NT2/D1 (cell line): ENCODE measurements at regions not wholly inside any gene's neighbourhood (a gene's known extent, or its start where the extent isn't known, plus 50 kb on each side); places are given as distances from the start of the nearest gene placed in this dataset.

Experiments used
- DNase-seq: peaks from one replicate; pipeline ENCODE4 v3.0.0-alpha.2; 2011; ENCODE audit warnings: low read depth, low spot score
- H3K27me3 ChIP-seq: 2 replicates; pipeline ENCODE4 v1.6.0; 2011; ENCODE audit warnings: mild to moderate bottlenecking; ENCODE audit not compliant: insufficient read length, insufficient read depth
- H3K36me3 ChIP-seq: 2 replicates; pipeline ENCODE4 v1.6.1; 2011; ENCODE audit warnings: mild to moderate bottlenecking, low read length, mixed read lengths; ENCODE audit not compliant: insufficient read depth, insufficient read length
- H3K4me1 ChIP-seq: 2 replicates; pipeline ENCODE4 v1.5.1; 2011; ENCODE audit not compliant: insufficient read depth, insufficient read length
- H3K4me3 ChIP-seq: 2 replicates; pipeline ENCODE4 v1.5.1; 2011; ENCODE audit warnings: low read depth; ENCODE audit not compliant: insufficient read length
- H3K9ac ChIP-seq: 2 replicates; pipeline ENCODE4 v1.6.0; 2011; ENCODE audit warnings: low read depth; ENCODE audit not compliant: insufficient read length
- H3K9me3 ChIP-seq: 2 replicates; pipeline ENCODE4 v1.5.1; 2011; ENCODE audit warnings: mild to moderate bottlenecking, low read length; ENCODE audit not compliant: insufficient read depth
- SUZ12 ChIP-seq: IDR thresholded peaks from 2 replicates; pipeline ENCODE4 v1.6.1; 2011; ENCODE audit not compliant: insufficient read length, insufficient read depth; ENCODE audit errors: extremely low read depth
- YY1 ChIP-seq: IDR thresholded peaks from 2 replicates; pipeline ENCODE4 v1.6.1; 2011; ENCODE audit not compliant: insufficient read length, insufficient read depth
- ZNF274 ChIP-seq: IDR thresholded peaks from 2 replicates; pipeline ENCODE4 v1.6.1; 2011; ENCODE audit warnings: mild to moderate bottlenecking, low read depth, low read length

- Histone ChIP-seq H3K27me3 (no peaks in the 10 kb centered on the region), H3K9me3 (no peaks in the 10 kb centered on the region), H3K9ac (no peak overlapping the region), H3K4me3 (no peak overlapping the region), H3K4me1 (no peaks in the 10 kb centered on the region), H3K36me3 (no peaks in the 10 kb centered on the region)
- DNase-seq, result no peak
- TF ChIP-seq YY1 (no peak), SUZ12 (no peak), ZNF274 (no peak)
Observed at GRCh38 chr9:26483991-26484390, 408.6 kb downstream of the CAAP1 start.

DNA sequence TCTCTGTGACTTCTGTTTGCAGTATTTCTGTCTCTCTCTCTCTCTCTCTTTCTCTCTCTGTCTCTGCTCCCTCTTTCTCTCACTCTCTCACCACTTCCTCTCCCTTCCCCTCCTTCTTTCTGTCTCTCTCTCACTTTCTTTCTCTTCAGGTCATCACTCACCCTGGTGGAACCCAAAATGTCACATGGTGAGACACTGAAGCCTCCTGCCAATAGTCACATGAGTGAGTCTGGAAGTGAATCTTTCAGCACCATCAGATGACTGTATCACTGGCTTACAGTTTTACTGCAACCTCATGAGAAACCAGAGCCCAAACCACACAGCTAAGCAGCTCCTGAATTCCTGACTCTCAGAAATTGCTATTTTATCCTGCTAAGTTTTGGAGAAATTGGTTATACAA is 414.6 kb downstream of the CAAP1 start:
- H3K4me3 ChIP-seq, result no peak overlapping the region
- TF ChIP-seq ZNF274, result no peak
- no peak for TF ChIP-seq SUZ12
- no peak for TF ChIP-seq YY1
- H3K4me1 ChIP-seq, result no peaks in the 10 kb centered on the region
- H3K9ac ChIP-seq, result no peak overlapping the region
- H3K9me3 ChIP-seq, result no peaks in the 10 kb centered on the region
- no peaks in the 10 kb centered on the region for H3K27me3 ChIP-seq
- DNase-seq, result no peak
- H3K36me3 ChIP-seq, result no peaks in the 10 kb centered on the region

- no peak overlapping the region for H3K9ac ChIP-seq
- no peaks in the 10 kb centered on the region for H3K9me3 ChIP-seq
- no peaks in the 10 kb centered on the region for H3K36me3 ChIP-seq
- no peak for TF ChIP-seq YY1
- no peak overlapping the region for H3K4me3 ChIP-seq
- no peaks in the 10 kb centered on the region for H3K27me3 ChIP-seq
- DNase-seq, result no peak
- H3K4me1 ChIP-seq, result no peaks in the 10 kb centered on the region
Observed at GRCh38 chr9:26471261-26471660, 421.3 kb downstream of the CAAP1 start.

DNA sequence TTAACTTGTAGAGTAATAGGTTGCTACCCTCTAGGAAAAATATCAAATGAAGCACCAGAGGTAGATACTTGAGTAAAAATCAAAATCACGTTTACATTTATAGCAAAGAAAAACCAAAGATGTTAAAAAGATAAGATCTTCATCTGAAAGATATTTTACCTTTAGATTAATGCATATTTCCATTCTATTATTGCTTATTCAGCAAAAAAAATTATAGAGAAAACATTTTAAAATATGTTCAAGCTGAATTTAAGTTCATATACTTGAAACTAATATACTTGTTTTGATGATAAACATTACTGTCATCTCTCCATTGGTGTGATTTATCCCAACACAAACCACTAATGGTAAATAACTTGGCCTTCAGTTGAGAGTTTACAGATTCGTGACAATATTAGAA is 422.3 kb downstream of the CAAP1 start:
- Histone ChIP-seq H3K4me1 (no peaks in the 10 kb centered on the region), H3K36me3 (no peaks in the 10 kb centered on the region), H3K9ac (no peak overlapping the region), H3K9me3 (no peaks in the 10 kb centered on the region), H3K27me3 (no peaks in the 10 kb centered on the region), H3K4me3 (no peak overlapping the region)
- TF ChIP-seq SUZ12, result no peak
- no peak for TF ChIP-seq YY1
- no peak for TF ChIP-seq ZNF274
- DNase-seq, result no peak

GRCh38 chr9:26463837-26464236 is 428.8 kb downstream of the CAAP1 start:
- Histone ChIP-seq H3K36me3 (no peaks in the 10 kb centered on the region), H3K4me1 (no peaks in the 10 kb centered on the region), H3K27me3 (no peaks in the 10 kb centered on the region), H3K9me3 (no peaks in the 10 kb centered on the region), H3K4me3 (no peak overlapping the region), H3K9ac (no peak overlapping the region)
- TF ChIP-seq ZNF274, result no peak
- TF ChIP-seq YY1, result no peak
- TF ChIP-seq SUZ12, result no peak
- DNase-seq, result no peak

DNA sequence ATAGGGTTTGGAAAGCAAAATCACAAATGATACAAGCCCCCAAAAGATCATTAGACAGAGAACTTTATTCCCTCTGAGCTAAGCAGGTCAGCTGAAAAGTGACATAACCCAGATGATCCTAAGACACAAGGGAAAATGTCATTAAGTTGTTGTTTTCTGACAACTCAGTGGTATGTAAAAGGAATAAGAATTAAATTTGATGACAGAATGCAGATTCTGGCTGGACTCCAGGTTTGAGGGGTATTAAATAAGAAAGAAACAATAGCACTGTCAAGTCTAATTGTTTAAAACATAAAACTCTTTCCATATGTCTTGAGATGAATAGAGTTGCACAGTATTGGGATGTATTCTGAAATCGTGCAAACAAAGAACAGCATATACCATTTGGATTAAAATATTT is 429.9 kb downstream of the CAAP1 start:
- Histone ChIP-seq H3K27me3 (no peaks in the 10 kb centered on the region), H3K9ac (no peak overlapping the region), H3K9me3 (no peaks in the 10 kb centered on the region), H3K36me3 (no peaks in the 10 kb centered on the region), H3K4me3 (no peak overlapping the region), H3K4me1 (no peaks in the 10 kb centered on the region)
- TF ChIP-seq YY1 (no peak), SUZ12 (no peak), ZNF274 (no peak)
- no peak for DNase-seq

DNA sequence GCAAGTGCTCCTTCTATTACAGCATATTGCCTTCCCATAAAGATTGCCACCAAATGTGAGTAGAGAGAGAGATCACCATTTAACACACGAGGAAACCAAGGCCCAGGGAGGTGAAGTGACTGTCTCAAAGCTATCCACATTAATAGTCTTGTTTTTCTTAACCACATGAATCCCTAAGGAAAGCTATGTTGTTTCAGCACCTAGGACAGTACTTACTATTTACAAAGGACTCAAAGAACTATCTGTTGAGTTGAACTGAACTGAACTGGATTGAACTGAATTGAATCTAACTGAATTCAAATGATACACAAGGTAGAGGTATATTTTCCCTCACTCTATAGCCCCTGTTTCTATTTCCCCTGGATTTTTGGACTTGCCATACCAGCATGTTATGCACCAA is 430.4 kb downstream of the CAAP1 start:
- Histone ChIP-seq H3K9ac (no peak overlapping the region), H3K4me1 (no peaks in the 10 kb centered on the region), H3K4me3 (no peak overlapping the region), H3K9me3 (no peaks in the 10 kb centered on the region), H3K27me3 (no peaks in the 10 kb centered on the region), H3K36me3 (no peaks in the 10 kb centered on the region)
- TF ChIP-seq ZNF274 (no peak), YY1 (no peak), SUZ12 (no peak)
- DNase-seq, result peak; percentile 13

GRCh38 chr9:26460624-26461023 is 432.0 kb downstream of the CAAP1 start:
- no peak overlapping the region for H3K9ac ChIP-seq
- TF ChIP-seq ZNF274, result no peak
- no peak for TF ChIP-seq YY1
- no peak for TF ChIP-seq SUZ12

More at GRCh38 chr9:26460624-26461023, 432.0 kb downstream of the CAAP1 start:
- Histone ChIP-seq H3K36me3 (no peaks in the 10 kb centered on the region), H3K27me3 (no peaks in the 10 kb centered on the region), H3K4me3 (no peak overlapping the region), H3K4me1 (no peaks in the 10 kb centered on the region), H3K9me3 (no peaks in the 10 kb centered on the region)
- DNase-seq, result no peak
